Astrocyte (in vitro differentiated cells and primary cell): ENCODE measurements at regions not wholly inside any gene's neighbourhood (a gene's known extent, or its start where the extent isn't known, plus 50 kb on each side); places are given as distances from the start of the nearest gene placed in this dataset.

Experiments used
- DNase-seq: peaks from one replicate; pipeline ENCODE4 v3.0.0-alpha.2; 2010; ENCODE audit warnings: low read depth
- FAIRE-seq: peaks from 2 replicates; lab custom pipeline; 2011; peaks lifted over from hg19 to GRCh38; lab: Jason Lieb, UNC
- H2AFZ ChIP-seq: 2 replicates; pipeline ENCODE4 v1.6.0; 2012; ENCODE audit warnings: low read depth, low read length, inconsistent platforms
- H3K27ac ChIP-seq: 2 replicates; pipeline ENCODE4 v1.5.1; 2011; ENCODE audit warnings: low read depth, low read length, inconsistent platforms
- H3K27me3 ChIP-seq: 2 replicates; pipeline ENCODE4 v1.6.0; 2011; ENCODE audit warnings: low read length, inconsistent platforms; ENCODE audit not compliant: insufficient read depth
- H3K36me3 ChIP-seq: 2 replicates; pipeline ENCODE4 v1.5.1; 2011; ENCODE audit warnings: low read length, inconsistent platforms; ENCODE audit not compliant: insufficient read depth
- H3K4me1 ChIP-seq: 2 replicates; pipeline ENCODE4 v1.5.1; 2011; ENCODE audit warnings: low read length, inconsistent platforms; ENCODE audit not compliant: insufficient read depth
- H3K4me2 ChIP-seq: 2 replicates; pipeline ENCODE4 v1.6.0; 2012; ENCODE audit warnings: low read length, inconsistent platforms
- H3K4me3 ChIP-seq: 2 replicates; pipeline ENCODE4 v1.5.1; 2011; ENCODE audit warnings: low read depth, mild to moderate bottlenecking, low read length, inconsistent platforms; ENCODE audit not compliant: insufficient read depth
- H3K79me2 ChIP-seq: 2 replicates; pipeline ENCODE4 v1.6.0; 2012; ENCODE audit warnings: mild to moderate bottlenecking, low read length, inconsistent platforms; ENCODE audit not compliant: insufficient read depth
- H3K9ac ChIP-seq: 2 replicates; pipeline ENCODE4 v1.6.0; 2012; ENCODE audit warnings: mild to moderate bottlenecking, low read length, inconsistent platforms
- H3K9me3 ChIP-seq: 2 replicates; pipeline ENCODE4 v1.5.1; 2012; ENCODE audit warnings: low read depth, mild to moderate bottlenecking, low read length, inconsistent platforms; ENCODE audit not compliant: insufficient read depth
- H4K20me1 ChIP-seq: 2 replicates; pipeline ENCODE4 v1.6.0; 2012; ENCODE audit warnings: low read length, inconsistent platforms; ENCODE audit not compliant: insufficient read depth
- H3K27ac Mint-ChIP-seq: one replicate; pipeline ENCODE4 v1.8.0; 2021; ENCODE audit warnings: mild to moderate bottlenecking, mixed read lengths; ENCODE audit not compliant: unreplicated experiment
- H3K27me3 Mint-ChIP-seq: one replicate; pipeline ENCODE4 v1.8.0; 2021; ENCODE audit warnings: low read depth, mixed read lengths; ENCODE audit not compliant: unreplicated experiment
- H3K36me3 Mint-ChIP-seq: one replicate; pipeline ENCODE4 v1.8.0; 2021; ENCODE audit warnings: low read depth, mixed read lengths; ENCODE audit not compliant: unreplicated experiment
- H3K4me1 Mint-ChIP-seq: one replicate; pipeline ENCODE4 v1.8.0; 2021; ENCODE audit warnings: low read depth, mixed read lengths; ENCODE audit not compliant: unreplicated experiment
- H3K4me3 Mint-ChIP-seq: one replicate; pipeline ENCODE4 v1.8.0; 2021; ENCODE audit warnings: mild to moderate bottlenecking, moderate library complexity, mixed read lengths; ENCODE audit not compliant: unreplicated experiment
- H3K9me3 Mint-ChIP-seq: one replicate; pipeline ENCODE4 v1.8.0; 2021; ENCODE audit warnings: mild to moderate bottlenecking, mixed read lengths; ENCODE audit not compliant: unreplicated experiment
- EZH2 ChIP-seq: IDR thresholded peaks from 2 replicates; pipeline ENCODE4 v1.6.1; 2012; ENCODE audit warnings: mild to moderate bottlenecking, low read length, inconsistent platforms; ENCODE audit not compliant: insufficient read depth
- TF ChIP-seq, protein P1 (sequence below): IDR thresholded peaks from 2 replicates; pipeline ENCODE4 v1.5.1; 2011; ENCODE audit warnings: low read depth, mild to moderate bottlenecking, inconsistent platforms, low read length, moderate library complexity; ENCODE audit not compliant: insufficient read depth

DNA sequence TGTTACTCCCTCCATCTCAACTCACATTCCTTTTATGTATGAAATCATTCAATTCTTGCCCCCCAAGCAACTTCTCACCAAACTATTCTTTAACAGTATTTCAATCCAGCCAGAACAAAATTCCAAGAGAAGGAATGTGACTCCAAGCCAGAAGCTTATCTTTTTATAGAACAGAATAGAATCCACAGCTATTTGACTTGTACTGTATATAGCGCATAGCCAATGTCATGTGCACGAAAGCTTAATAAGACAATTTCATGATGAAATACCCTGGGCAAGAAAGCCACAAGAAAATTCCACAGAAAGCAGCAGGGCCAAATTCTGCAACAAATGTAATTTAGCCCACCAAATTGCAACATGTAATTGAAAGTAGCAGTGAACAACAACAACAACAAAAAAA, 127.6 kb upstream of the UBE2E2 start:
- Histone ChIP-seq H2AFZ (no peak overlapping the region), H3K9me3 (no peaks in the 10 kb centered on the region), H3K27ac (no peak overlapping the region), H3K27me3 (peaks cover 8% of the 10 kb centered on the region), H3K4me3 (no peak overlapping the region), H3K36me3 (no peaks in the 10 kb centered on the region), H4K20me1 (no peaks in the 10 kb centered on the region), H3K4me1 (peaks cover 2% of the 10 kb centered on the region), H3K9ac (no peak overlapping the region), H3K4me2 (no peak overlapping the region), H3K79me2 (no peaks in the 10 kb centered on the region)
- H3K9me3 Mint-ChIP-seq, result no peaks in the 10 kb centered on the region
- H3K27me3 Mint-ChIP-seq, result peaks cover 4% of the 10 kb centered on the region
- H3K36me3 Mint-ChIP-seq, result no peaks in the 10 kb centered on the region
- FAIRE-seq, result no peak
- no peak overlapping the region for H3K27ac Mint-ChIP-seq
- peak; percentile 89 for DNase-seq
- TF ChIP-seq EZH2, result no peak
- TF ChIP-seq, protein P1, sequence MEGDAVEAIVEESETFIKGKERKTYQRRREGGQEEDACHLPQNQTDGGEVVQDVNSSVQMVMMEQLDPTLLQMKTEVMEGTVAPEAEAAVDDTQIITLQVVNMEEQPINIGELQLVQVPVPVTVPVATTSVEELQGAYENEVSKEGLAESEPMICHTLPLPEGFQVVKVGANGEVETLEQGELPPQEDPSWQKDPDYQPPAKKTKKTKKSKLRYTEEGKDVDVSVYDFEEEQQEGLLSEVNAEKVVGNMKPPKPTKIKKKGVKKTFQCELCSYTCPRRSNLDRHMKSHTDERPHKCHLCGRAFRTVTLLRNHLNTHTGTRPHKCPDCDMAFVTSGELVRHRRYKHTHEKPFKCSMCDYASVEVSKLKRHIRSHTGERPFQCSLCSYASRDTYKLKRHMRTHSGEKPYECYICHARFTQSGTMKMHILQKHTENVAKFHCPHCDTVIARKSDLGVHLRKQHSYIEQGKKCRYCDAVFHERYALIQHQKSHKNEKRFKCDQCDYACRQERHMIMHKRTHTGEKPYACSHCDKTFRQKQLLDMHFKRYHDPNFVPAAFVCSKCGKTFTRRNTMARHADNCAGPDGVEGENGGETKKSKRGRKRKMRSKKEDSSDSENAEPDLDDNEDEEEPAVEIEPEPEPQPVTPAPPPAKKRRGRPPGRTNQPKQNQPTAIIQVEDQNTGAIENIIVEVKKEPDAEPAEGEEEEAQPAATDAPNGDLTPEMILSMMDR, result no peak
- H3K4me3 Mint-ChIP-seq, result no peak overlapping the region
- peaks cover 30% of the 10 kb centered on the region for H3K4me1 Mint-ChIP-seq

- TF ChIP-seq, protein P1, result no peak
- no peak for TF ChIP-seq EZH2
- Histone ChIP-seq H4K20me1 (no peaks in the 10 kb centered on the region), H2AFZ (no peak overlapping the region), H3K9ac (no peak overlapping the region), H3K36me3 (no peaks in the 10 kb centered on the region), H3K27me3 (peaks cover 4% of the 10 kb centered on the region), H3K9me3 (no peaks in the 10 kb centered on the region), H3K27ac (no peak overlapping the region), H3K4me2 (no peak overlapping the region), H3K4me1 (peaks cover 2% of the 10 kb centered on the region), H3K4me3 (no peak overlapping the region), H3K79me2 (no peaks in the 10 kb centered on the region)
- no peak for DNase-seq
- peak; percentile 34 for FAIRE-seq
- H3K36me3 Mint-ChIP-seq, result no peaks in the 10 kb centered on the region
- H3K27ac Mint-ChIP-seq, result no peak overlapping the region
- H3K9me3 Mint-ChIP-seq, result no peaks in the 10 kb centered on the region
- H3K4me3 Mint-ChIP-seq, result no peak overlapping the region
- H3K27me3 Mint-ChIP-seq, result peaks cover 4% of the 10 kb centered on the region
- H3K4me1 Mint-ChIP-seq, result peaks cover 30% of the 10 kb centered on the region
These were observed 126.7 kb upstream of the UBE2E2 start for GRCh38 chr3:23076437-23076836.

GRCh38 chr3:23077126-23077525, 126.0 kb upstream of the UBE2E2 start:
- no peaks in the 10 kb centered on the region for H3K27me3 Mint-ChIP-seq
- Histone ChIP-seq H4K20me1 (no peaks in the 10 kb centered on the region), H2AFZ (no peak overlapping the region), H3K4me2 (no peak overlapping the region), H3K27me3 (no peaks in the 10 kb centered on the region), H3K79me2 (no peaks in the 10 kb centered on the region), H3K36me3 (no peaks in the 10 kb centered on the region), H3K4me3 (no peak overlapping the region), H3K9ac (no peak overlapping the region), H3K9me3 (no peaks in the 10 kb centered on the region), H3K4me1 (peaks cover 2% of the 10 kb centered on the region), H3K27ac (no peak overlapping the region)
- FAIRE-seq (no peak), DNase-seq (no peak)
- peaks cover 27% of the 10 kb centered on the region for H3K4me1 Mint-ChIP-seq
- no peaks in the 10 kb centered on the region for H3K9me3 Mint-ChIP-seq
- H3K4me3 Mint-ChIP-seq, result no peak overlapping the region
- no peak overlapping the region for H3K27ac Mint-ChIP-seq
- no peak for TF ChIP-seq EZH2
- TF ChIP-seq, protein P1, result no peak
- no peaks in the 10 kb centered on the region for H3K36me3 Mint-ChIP-seq
